ENCODE measurements at regions not wholly inside any gene's neighbourhood (a gene's known extent, or its start where the extent isn't known, plus 50 kb on each side); places are given as distances from the start of the nearest gene placed in this dataset.
A peak's percentile ranks its signal among the peaks of the same experiment; 100 is the strongest.

DNA sequence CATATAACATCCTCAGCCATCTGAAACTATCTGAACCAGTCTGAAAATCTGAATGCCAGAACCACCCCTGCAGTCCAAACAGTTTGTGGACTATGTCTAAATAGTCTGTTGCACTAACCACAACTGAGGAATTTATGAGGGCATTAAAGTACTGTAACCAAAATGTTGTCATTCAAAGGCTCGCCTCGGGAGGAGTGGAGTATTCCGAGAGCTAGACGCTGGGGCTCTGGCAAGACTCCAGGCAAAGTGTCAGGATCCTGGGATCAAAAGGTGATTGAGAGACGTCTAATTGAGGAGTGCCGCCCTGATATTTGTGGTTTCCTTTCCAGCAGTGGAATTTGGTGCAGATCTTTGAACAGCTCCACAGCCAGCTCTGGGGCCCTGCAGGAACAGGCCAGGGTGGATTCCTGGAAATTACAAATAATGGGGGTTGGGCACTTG is 142.9 kb upstream of the MYOCD start:
- DNase-seq = peak in 1 of 58 donors; percentile 2

- DNase-seq = no peak
Observed at GRCh38 chr17:12523244-12523643, 142.4 kb upstream of the MYOCD start.

GRCh38 chr17:12528036-12528435 is 137.7 kb upstream of the MYOCD start:
- no peak for DNase-seq

DNA sequence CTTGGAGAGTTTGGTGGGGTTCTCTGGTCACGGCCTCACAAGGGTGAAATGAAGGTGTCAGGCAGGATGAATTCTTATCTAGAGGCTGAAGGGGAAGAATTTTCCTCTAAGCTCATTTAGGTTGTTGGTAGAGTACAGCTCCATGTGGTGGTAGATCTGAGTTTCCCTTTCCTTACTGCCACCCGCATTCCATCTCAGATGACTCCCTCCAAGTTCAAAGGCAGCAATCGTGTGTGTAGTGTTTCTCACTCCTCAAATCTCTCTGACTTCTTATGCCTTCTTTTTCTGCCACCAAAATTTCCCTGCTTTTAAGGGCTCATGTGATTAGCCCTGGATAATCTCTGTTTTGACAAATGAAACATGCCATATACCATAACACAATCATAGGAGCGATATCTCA is 135.5 kb upstream of the MYOCD start:
- DNase-seq = no peak

DNA sequence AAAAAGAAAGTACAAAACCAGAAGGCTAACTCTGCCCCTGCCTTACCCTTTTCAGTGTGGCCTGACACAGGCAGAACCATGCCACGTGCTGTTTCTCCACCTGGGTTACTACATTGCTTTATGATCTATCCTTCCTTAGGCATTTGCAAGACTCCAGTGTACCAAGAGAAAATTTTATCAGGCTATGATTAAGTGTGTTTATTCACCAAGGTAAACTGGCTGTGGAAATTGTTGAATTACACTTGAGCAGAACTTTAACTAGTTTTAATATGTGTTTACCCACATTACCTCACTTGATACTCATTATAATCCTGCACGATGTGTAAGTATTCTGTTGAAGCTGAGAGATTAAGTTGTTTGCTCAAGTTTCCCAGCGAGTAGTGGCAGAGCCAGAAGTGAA is 129.7 kb upstream of the MYOCD start:
- DNase-seq = no peak

- no peak for DNase-seq
Observed at GRCh38 chr17:12536472-12536871, 129.2 kb upstream of the MYOCD start.

DNA sequence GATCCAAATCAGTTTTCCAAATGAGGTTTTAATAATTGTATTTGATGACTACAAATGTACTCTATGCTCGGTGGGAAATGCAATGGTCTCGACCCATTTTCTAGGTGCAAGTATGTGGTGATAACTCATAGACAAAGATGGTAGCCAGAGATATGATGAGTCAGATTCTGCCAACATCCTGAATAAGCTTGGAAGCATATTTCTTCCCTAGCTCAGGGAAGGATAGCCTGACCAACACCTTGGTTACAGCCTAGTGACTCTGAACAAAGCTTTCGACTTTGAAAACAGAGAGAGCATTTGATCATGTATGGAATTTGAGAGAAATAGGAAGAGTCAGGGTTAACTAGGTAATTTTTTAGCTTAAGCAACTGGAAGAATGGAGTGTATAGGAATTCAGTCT is 128.3 kb upstream of the MYOCD start:
- DNase-seq = no peak

DNA sequence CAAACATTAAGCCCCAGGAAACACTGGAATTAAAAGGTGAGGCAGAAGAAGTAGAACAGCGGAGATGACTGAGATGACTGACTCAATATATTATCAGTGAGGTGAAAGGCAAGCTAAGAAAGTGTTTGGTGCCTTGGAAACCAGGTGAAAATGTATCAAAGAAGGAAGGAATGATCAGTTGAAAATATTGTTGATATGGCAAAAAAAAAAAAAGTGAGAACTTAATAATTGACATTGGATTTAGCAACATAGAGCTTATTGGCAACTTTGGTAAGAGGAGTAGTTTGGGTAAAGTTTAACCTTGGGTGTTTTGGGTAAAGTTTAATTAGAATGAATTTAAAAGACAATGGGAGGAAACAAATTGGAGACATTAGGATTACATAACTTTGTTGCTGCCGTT is 127.7 kb upstream of the MYOCD start:
- no peak for DNase-seq

DNA sequence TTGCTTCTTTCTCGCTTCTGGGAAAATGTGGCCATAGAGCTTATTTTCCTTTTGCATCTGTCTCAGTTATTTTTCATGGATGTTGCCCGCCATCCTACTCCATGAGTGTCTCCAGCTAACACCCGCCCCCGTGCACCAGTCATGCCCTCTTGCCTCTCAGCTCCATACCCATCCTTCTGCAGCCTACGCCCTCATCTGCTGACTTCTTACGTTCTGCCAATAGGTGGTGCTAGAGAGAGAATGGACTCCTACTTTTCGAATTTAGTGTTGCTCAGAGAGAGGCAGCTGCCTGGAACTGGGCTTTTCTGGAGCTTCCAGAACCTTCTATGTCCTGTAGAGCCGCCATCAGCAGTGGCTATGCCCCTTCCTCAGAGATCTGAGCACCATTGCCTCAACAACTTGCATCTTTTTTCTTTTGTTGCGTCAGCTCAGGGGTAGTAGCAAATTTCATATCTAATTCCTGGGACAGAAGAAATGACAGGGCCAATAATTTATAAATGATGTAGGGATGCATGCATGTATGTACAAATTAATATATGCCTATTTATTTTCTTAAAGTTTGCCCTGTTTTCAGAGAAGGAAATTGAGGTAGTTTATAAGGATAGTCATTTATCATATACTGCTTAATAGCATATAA is 119.7 kb upstream of the MYOCD start:
- peak in 10 of 58 donors; percentile 0 to 24 (median 4) for DNase-seq

DNA sequence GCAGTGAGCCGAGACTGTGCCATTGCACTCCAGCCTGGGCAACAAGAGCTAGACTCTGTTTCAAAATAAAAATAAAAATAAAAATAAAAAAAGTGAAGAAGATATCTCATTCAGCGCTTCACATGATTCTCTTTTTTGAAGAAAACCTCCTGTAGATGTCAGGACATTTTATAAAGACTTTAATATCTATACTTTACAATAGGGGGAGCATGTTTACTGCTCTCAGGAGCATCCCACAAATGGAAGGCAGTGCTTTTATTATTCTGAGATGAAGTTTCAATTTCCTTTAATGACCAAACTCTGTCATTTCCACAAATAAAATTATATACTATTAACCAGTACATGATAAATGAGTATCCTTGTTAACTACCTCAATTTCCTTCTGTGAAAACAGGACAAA is 118.7 kb upstream of the MYOCD start:
- no peak for DNase-seq

GRCh38 chr17:12547831-12548230 is 117.9 kb upstream of the MYOCD start:
- DNase-seq = no peak

DNA sequence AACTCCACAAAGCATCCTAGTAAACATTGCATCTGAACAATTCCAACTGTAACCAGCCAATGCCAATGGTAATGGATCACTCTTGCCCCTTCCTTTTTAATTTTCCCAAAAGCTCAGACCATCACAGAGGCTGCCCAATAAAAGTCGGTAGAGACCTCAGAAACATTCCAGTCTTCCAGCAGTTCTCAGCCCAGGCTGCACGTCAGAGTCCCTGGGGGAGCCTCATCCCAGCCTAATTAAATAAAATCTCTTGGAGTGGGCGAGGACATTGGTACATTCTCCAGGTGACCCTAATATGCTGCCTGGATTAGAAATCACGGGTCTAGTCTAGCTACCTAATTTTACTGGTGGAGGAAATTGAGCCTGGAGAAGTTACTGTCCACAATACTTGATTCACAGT is 117.1 kb upstream of the MYOCD start:
- no peak for DNase-seq

- DNase-seq = no peak
Observed at GRCh38 chr17:12549499-12550041, 116.1 kb upstream of the MYOCD start.

- DNase-seq = no peak
Observed at GRCh38 chr17:12553625-12554024, 112.1 kb upstream of the MYOCD start.

DNA sequence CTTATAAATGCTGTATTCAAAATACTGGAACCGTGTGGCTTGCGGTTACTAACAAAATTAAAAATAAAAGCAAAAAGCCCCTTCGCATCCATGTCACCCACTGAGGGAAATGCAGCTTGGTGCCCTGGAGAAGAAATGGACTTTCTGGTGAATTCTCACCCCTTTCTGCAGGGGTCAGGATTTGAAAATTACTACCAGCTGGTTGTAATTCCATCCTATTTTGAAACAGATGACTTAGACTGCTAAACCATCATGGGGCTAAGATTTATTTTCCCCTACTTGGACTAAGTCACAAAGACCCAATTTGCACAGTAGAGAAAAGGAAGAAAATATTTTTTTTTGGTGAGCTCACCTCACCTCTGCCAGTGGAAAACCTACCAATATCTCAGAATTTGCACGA is 111.4 kb upstream of the MYOCD start:
- DNase-seq = no peak

DNA sequence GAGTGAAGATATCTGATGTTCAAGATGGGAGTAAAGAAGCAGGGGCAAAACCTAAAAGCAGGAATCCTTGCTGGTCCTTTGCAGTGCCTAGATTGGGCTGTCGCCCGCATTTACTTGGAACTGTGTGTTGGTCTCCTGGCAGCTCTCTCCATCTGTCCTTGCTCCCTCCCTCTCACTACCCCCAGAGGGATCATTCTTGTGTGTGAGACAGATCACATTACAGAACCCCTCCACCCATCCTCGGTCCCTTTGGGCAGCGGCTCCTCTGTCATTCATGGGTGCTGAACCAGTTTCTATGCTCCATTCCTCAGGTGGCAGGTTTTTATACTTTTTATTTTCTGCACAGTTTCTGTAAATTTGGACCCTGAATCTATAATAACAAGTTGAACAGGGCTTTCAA is 99.4 kb upstream of the MYOCD start:
- DNase-seq = no peak

DNA sequence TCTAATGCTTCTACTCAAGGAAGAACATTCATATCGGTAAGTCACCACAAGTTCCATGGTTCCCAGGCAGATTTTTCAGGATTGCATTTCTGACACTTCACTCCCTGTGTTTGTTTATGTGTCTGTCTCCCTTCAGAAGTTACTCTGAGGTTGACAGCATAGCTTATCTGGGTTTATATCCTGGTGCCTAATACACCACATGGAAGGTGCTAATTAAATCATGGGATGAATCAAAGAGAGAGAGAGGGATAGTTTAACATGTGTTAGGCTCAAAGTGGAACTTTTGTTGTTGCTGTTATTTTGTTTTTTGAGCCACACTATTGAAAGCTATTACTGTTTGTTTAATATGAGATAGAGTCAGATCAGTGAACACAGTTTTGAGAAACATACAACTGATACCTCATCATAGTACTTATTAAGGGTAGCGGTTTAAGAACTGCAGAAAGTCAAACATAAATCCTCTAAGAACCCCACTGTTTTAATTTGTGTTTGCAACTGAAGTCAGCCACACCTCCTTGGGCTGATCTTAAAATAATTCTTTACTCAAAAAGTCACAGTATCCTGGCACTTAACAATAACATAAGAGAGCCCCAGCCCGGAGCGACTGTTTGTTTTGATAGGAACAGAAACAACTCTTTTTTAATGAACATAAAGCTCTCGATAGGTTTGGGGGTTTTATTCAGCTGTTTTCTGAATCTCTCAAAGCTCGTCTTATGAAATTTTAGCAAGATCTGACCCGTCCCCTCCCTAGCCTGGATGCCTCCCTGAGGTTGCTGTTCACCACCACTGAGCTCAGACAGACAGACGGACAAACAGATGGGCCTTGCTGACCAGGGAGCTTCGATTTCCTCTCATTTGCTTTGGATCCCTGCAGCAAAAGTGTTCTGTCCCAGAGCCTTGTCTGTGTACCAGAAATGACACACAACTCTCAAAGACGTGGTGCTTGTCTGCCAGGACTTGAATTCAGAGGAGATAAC is 98.3 kb upstream of the MYOCD start:
- DNase-seq = no peak

DNA sequence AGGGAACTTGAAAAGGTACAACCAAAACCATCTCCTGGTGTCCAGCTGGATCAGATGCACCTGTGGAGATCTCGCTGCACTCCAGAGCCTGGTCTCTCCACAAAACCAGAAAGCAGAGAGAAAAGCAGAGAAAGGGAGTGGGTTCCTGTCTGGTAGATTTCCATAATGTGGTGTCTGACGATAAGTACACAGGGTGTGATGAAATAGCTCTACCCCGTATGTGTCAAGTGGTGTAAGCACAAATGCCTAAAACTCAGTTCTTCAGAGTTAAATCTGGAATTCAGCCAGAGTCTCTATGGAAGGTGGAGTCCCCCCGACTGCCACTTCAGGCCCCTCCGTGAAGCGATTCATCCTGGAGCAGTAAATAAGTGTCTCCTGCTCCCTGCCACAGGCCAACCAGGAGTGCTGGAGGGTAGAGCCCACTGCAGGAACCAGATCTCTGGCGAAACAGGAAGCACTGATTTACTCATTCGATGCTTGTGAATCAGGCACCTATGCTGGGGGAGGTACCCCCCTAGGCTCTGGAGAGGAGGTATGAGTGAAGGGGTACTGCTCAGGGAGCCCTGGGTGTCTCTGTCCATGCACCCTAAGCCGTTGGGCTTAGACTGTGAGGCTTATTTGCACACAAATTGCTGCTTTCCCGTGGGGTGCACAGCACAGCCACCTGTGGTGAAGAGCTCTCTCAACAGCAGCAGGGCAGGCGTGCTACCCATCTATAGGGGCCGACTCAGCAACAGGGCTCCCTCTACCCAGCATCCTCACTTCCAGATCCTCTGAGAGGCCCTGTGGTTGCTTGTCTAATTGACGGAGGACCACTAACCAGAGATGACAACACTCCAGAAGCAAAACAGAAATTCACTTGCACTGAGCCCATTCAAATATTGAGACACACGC is 97.1 kb upstream of the MYOCD start:
- DNase-seq = no peak

DNA sequence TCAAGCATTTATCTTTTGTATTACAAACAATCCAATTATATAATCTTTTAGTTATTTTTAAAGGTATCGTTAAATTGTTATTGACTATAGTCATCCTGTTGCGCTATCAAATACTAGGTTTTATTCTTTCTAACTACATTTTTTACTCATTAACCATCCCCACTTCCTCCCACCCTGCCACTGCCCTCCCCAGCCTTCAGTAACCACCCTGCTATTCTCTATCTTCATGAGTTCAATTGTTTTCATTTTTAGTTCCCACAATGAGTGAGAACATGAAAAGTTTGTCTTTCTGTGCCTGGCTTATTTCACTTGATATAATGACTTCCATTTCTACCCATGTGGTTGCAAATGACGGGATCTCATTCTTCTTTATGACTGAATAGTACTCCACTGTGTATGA is 94.1 kb upstream of the MYOCD start:
- no peak for DNase-seq

- DNase-seq = no peak
Observed at GRCh38 chr17:12574525-12574924, 91.2 kb upstream of the MYOCD start.

DNA sequence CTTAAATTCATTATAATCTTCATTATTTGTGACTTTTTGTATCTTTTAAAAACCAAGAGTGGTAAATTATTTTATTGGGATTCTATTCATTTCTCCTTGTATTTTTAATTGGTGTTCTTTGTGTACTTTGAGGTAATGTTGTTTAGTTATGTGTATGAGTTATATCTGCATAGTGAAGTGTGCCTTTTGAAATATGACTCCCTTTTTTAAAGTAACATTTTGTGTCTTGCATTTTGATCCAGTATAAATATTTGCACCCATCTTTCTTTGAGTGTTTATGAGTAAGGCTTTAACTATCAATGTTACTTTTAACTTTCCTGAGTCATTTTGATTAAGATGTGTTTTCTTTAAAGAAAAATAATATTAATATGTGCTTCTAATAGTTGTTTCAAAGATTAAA is 90.0 kb upstream of the MYOCD start:
- DNase-seq = no peak
